SIG-M5 treated with dmso at 0.1 percent for 504 hours (cell line): ENCODE measurements at regions not wholly inside any gene's neighbourhood (a gene's known extent, or its start where the extent isn't known, plus 50 kb on each side); places are given as distances from the start of the nearest gene placed in this dataset.

ENCODE experiments used
- DNase-seq: peaks from one replicate; lab custom pipeline; 2025; ENCODE audit not compliant: unreplicated experiment; lab: John Stamatoyannopoulos, UW

- peak; percentile 49 for DNase-seq
Measured at GRCh38 chr15:38072348-38073177, 138.1 kb downstream of the TMCO5A start.

GRCh38 chr15:38073178-38073946, 138.9 kb downstream of the TMCO5A start:
- no peak for DNase-seq

GRCh38 chr15:38074029-38074428, 139.6 kb downstream of the TMCO5A start:
- DNase-seq, result no peak

- DNase-seq, result no peak
Measured at GRCh38 chr15:38075466-38075865, 141.0 kb downstream of the TMCO5A start.

- DNase-seq, result no peak
Measured at GRCh38 chr15:38076786-38077185, 142.3 kb downstream of the TMCO5A start.

- DNase-seq, result no peak
Measured at GRCh38 chr15:38079236-38079635, 144.8 kb downstream of the TMCO5A start.

- DNase-seq, result no peak
Measured at GRCh38 chr15:38080651-38081275, 146.3 kb downstream of the TMCO5A start.

GRCh38 chr15:38084289-38084688, 149.8 kb downstream of the TMCO5A start:
- peak; percentile 12 for DNase-seq

GRCh38 chr15:38085114-38085513, 150.7 kb downstream of the TMCO5A start:
- DNase-seq, result peak; percentile 43

- DNase-seq, result peak; percentile 61
Measured at GRCh38 chr15:38085931-38086568, 151.6 kb downstream of the TMCO5A start.

GRCh38 chr15:38086611-38087010, 152.2 kb downstream of the TMCO5A start:
- DNase-seq, result no peak

- DNase-seq, result no peak
Measured at GRCh38 chr15:38088971-38089370, 154.5 kb downstream of the TMCO5A start.

- no peak for DNase-seq
Measured at GRCh38 chr15:38090223-38090622, 155.8 kb downstream of the TMCO5A start.

GRCh38 chr15:38090678-38091077, 156.2 kb downstream of the TMCO5A start:
- no peak for DNase-seq

GRCh38 chr15:38091078-38091645, 156.7 kb downstream of the TMCO5A start:
- no peak for DNase-seq

GRCh38 chr15:38093931-38094330, 158.7 kb upstream of the SPRED1 start:
- no peak for DNase-seq

- no peak for DNase-seq
Measured at GRCh38 chr15:38102972-38103371, 149.7 kb upstream of the SPRED1 start.

GRCh38 chr15:38103564-38103963, 149.1 kb upstream of the SPRED1 start:
- no peak for DNase-seq

- no peak for DNase-seq
Measured at GRCh38 chr15:38111070-38111469, 141.6 kb upstream of the SPRED1 start.

- DNase-seq, result no peak
Measured at GRCh38 chr15:38112406-38112805, 140.2 kb upstream of the SPRED1 start.

GRCh38 chr15:38115121-38115520, 137.5 kb upstream of the SPRED1 start:
- no peak for DNase-seq
